ENCODE measurements at regions not wholly inside any gene's neighbourhood (a gene's known extent, or its start where the extent isn't known, plus 50 kb on each side); places are given as distances from the start of the nearest gene placed in this dataset.
A peak's percentile ranks its signal among the peaks of the same experiment; 100 is the strongest.
"Not testable (repeated sequence)": the region's sequence is repeated elsewhere in the genome, so short reads cannot be mapped to it uniquely, and the experiment has no call there.

GRCh38 chr9:94033383-94033782 is 50.9 kb upstream of the PTPDC1 start:
- no peak for DNase-seq (ENCODE audit: low read depth in 2 of 2)

- no peak for DNase-seq (ENCODE audit: low read depth in 2 of 2)
Measured at GRCh38 chr9:94031946-94032345, 52.3 kb upstream of the PTPDC1 start.

GRCh38 chr9:94031380-94031779 is 52.9 kb upstream of the PTPDC1 start:
- no peak for DNase-seq (ENCODE audit: low read depth in 2 of 2)

GRCh38 chr9:94030318-94031179 is 53.7 kb upstream of the PTPDC1 start:
- DNase-seq (ENCODE audit: low read depth in 2 of 2) = peak; percentile 68 to 74

GRCh38 chr9:94029932-94030317 is 54.3 kb upstream of the PTPDC1 start:
- DNase-seq (ENCODE audit: low read depth in 2 of 2) = no peak

- DNase-seq (ENCODE audit: low read depth in 2 of 2) = no peak
Measured at GRCh38 chr9:94026816-94027215, 57.4 kb upstream of the PTPDC1 start.

GRCh38 chr9:94022476-94022875 is 61.8 kb upstream of the PTPDC1 start:
- not testable (repeated sequence) for DNase-seq (ENCODE audit: low read depth in 2 of 2)

- not testable (repeated sequence) for DNase-seq (ENCODE audit: low read depth in 2 of 2)
Measured at GRCh38 chr9:94020836-94021235, 63.4 kb upstream of the PTPDC1 start.

- DNase-seq (ENCODE audit: low read depth in 2 of 2) = no peak
Measured at GRCh38 chr9:94018628-94019027, 63.5 kb upstream of the BARX1 start.

GRCh38 chr9:94017939-94018531 is 62.9 kb upstream of the BARX1 start:
- no peak for DNase-seq (ENCODE audit: low read depth in 2 of 2)

GRCh38 chr9:94016744-94017143 is 61.6 kb upstream of the BARX1 start:
- no peak for DNase-seq (ENCODE audit: low read depth in 2 of 2)

GRCh38 chr9:94014920-94015319 is 59.8 kb upstream of the BARX1 start:
- no peak for DNase-seq (ENCODE audit: low read depth in 2 of 2)

GRCh38 chr9:94014066-94014654 is 59.0 kb upstream of the BARX1 start:
- no peak for DNase-seq (ENCODE audit: low read depth in 2 of 2)

GRCh38 chr9:94010980-94011533 is 55.9 kb upstream of the BARX1 start:
- DNase-seq (ENCODE audit: low read depth in 2 of 2) = no peak

GRCh38 chr9:94005272-94005901 is 50.2 kb upstream of the BARX1 start:
- no peak for DNase-seq (ENCODE audit: low read depth in 2 of 2)

Measured in stimulated activated CD4-positive, alpha-beta T cell treated with anti-CD3 and anti-CD28 coated beads, Interleukin-15, amount 100 ng/mL, for 48 hours (primary cell).